OCI-LY1 (cell line): ENCODE measurements at regions not wholly inside any gene's neighbourhood (a gene's known extent, or its start where the extent isn't known, plus 50 kb on each side); places are given as distances from the start of the nearest gene placed in this dataset.

ENCODE experiments used
- H2AFZ ChIP-seq: fragments of 200-600 bp; sonication (generic), shearing (Covaris generic); 2 replicates; pipeline ENCODE4 v1.6.0; 2014; ENCODE audit warnings: antibody characterized with exemption, mild to moderate bottlenecking, low read length
- H3F3A ChIP-seq: fragments of 200-600 bp; sonication (generic), shearing (Covaris generic); 2 replicates; pipeline ENCODE4 v1.6.0; 2014; ENCODE audit warnings: mild to moderate bottlenecking, antibody characterized with exemption, low read length, moderate library complexity; ENCODE audit not compliant: insufficient read depth
- H3K27ac ChIP-seq: fragments of 200-600 bp; sonication (generic); 2 replicates; pipeline ENCODE4 v1.5.1; 2014; ENCODE audit warnings: low read length, mixed run types, mild to moderate bottlenecking, low read depth; ENCODE audit not compliant: poor library complexity, severe bottlenecking
- H3K27me3 ChIP-seq: fragments of 200-600 bp; sonication (generic); 2 replicates; pipeline ENCODE4 v1.6.0; 2014; ENCODE audit warnings: antibody characterized with exemption, mild to moderate bottlenecking, low read length, moderate library complexity; ENCODE audit not compliant: insufficient read depth
- H3K36me3 ChIP-seq: fragments of 200-600 bp; sonication (generic); 2 replicates; pipeline ENCODE4 v1.6.1; 2014; ENCODE audit warnings: mild to moderate bottlenecking, antibody characterized with exemption, low read length, moderate library complexity, mixed read lengths; ENCODE audit not compliant: insufficient read depth
- H3K4me1 ChIP-seq: fragments of 200-600 bp; sonication (generic); 2 replicates; pipeline ENCODE4 v1.5.1; 2014; ENCODE audit warnings: mild to moderate bottlenecking, low read length, moderate library complexity; ENCODE audit not compliant: insufficient read depth, severe bottlenecking
- H3K4me2 ChIP-seq: fragments of 200-600 bp; sonication (generic), shearing (Covaris generic); 2 replicates; pipeline ENCODE4 v1.6.1; 2014; ENCODE audit warnings: low read length
- H3K4me3 ChIP-seq: fragments of 200-600 bp; sonication (generic); 2 replicates; pipeline ENCODE4 v1.5.1; 2014; ENCODE audit warnings: low read length, low read depth, mild to moderate bottlenecking, mixed read lengths; ENCODE audit not compliant: poor library complexity, severe bottlenecking
- H3K79me2 ChIP-seq: fragments of 200-600 bp; shearing (Covaris generic); 2 replicates; pipeline ENCODE4 v1.6.1; 2016; ENCODE audit warnings: mixed run types, low read length, mixed read lengths; ENCODE audit not compliant: insufficient read depth
- H3K9ac ChIP-seq: fragments of 200-600 bp; sonication (generic), shearing (Covaris generic); 2 replicates; pipeline ENCODE4 v1.6.1; 2014; ENCODE audit warnings: mild to moderate bottlenecking, low read length, mixed read lengths
- H3K9me2 ChIP-seq: fragments of 200-600 bp; sonication (generic), shearing (Covaris generic); 2 replicates; pipeline ENCODE4 v1.6.1; 2014; ENCODE audit warnings: low read depth, mild to moderate bottlenecking, low read length, mixed read lengths
- H3K9me3 ChIP-seq: fragments of 200-600 bp; shearing (Covaris generic); 2 replicates; pipeline ENCODE4 v1.6.1; 2014; ENCODE audit warnings: low read length, mixed read lengths
- H4K20me1 ChIP-seq: fragments of 200-600 bp; sonication (generic), shearing (Covaris generic); 2 replicates; pipeline ENCODE4 v1.6.0; 2016; ENCODE audit warnings: mild to moderate bottlenecking, low read length; ENCODE audit not compliant: insufficient read depth
- EZH2 ChIP-seq: fragments of 200-600 bp; sonication (generic), shearing (Covaris generic); IDR thresholded peaks from 2 replicates; pipeline ENCODE4 v1.8.0; 2017; ENCODE audit warnings: borderline replicate concordance, mixed run types, mild to moderate bottlenecking, antibody characterized with exemption, low read length, moderate library complexity, mixed read lengths
- TF ChIP-seq, protein P1 (sequence below): fragments of 200-600 bp; sonication (generic), shearing (Covaris generic); IDR thresholded peaks from 2 replicates; pipeline ENCODE4 v1.5.1; 2017; ENCODE audit warnings: mild to moderate bottlenecking, antibody characterized with exemption, low read length, moderate library complexity, mixed read lengths

DNA sequence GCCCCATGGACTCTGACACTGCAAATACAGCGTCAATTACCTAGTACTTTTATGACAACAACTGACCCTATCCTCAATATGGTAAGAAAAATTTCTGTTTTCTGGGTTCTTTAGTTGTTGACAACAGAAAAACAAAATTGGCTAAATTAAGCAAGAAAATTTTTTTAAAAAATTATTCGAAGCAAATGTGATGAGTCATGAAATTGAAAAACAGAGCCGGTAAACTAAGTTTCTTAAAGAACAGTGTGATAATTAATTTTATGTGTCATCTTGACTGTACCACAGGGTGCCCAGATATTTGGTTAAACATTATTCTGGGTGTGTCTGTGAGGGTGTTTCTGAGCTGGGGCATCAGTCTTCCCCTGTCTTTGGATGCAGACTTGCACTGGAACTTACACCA is 107.6 kb upstream of the OPRM1 start:
- H3K4me1 ChIP-seq = no peaks in the 10 kb centered on the region
- no peak overlapping the region for H3K9ac ChIP-seq
- H3K4me3 ChIP-seq = no peak overlapping the region
- no peak overlapping the region for H3K27ac ChIP-seq
- no peaks in the 10 kb centered on the region for H3K36me3 ChIP-seq
- no peaks in the 10 kb centered on the region for H3F3A ChIP-seq
- H3K27me3 ChIP-seq = no peaks in the 10 kb centered on the region
- H3K9me2 ChIP-seq = no peaks in the 10 kb centered on the region
- no peaks in the 10 kb centered on the region for H3K79me2 ChIP-seq
- H4K20me1 ChIP-seq = no peaks in the 10 kb centered on the region
- no peak overlapping the region for H2AFZ ChIP-seq
- H3K4me2 ChIP-seq = no peak overlapping the region
- H3K9me3 ChIP-seq = no peaks in the 10 kb centered on the region
- no peak for TF ChIP-seq EZH2
- TF ChIP-seq, protein P1, sequence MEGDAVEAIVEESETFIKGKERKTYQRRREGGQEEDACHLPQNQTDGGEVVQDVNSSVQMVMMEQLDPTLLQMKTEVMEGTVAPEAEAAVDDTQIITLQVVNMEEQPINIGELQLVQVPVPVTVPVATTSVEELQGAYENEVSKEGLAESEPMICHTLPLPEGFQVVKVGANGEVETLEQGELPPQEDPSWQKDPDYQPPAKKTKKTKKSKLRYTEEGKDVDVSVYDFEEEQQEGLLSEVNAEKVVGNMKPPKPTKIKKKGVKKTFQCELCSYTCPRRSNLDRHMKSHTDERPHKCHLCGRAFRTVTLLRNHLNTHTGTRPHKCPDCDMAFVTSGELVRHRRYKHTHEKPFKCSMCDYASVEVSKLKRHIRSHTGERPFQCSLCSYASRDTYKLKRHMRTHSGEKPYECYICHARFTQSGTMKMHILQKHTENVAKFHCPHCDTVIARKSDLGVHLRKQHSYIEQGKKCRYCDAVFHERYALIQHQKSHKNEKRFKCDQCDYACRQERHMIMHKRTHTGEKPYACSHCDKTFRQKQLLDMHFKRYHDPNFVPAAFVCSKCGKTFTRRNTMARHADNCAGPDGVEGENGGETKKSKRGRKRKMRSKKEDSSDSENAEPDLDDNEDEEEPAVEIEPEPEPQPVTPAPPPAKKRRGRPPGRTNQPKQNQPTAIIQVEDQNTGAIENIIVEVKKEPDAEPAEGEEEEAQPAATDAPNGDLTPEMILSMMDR = no peak

GRCh38 chr6:153927867-153928266 is 111.2 kb upstream of the OPRM1 start:
- H3K9me3 ChIP-seq = no peaks in the 10 kb centered on the region
- no peaks in the 10 kb centered on the region for H3K79me2 ChIP-seq
- no peaks in the 10 kb centered on the region for H3F3A ChIP-seq
- no peak for TF ChIP-seq EZH2
- TF ChIP-seq, protein P1 = no peak
- no peak overlapping the region for H3K9ac ChIP-seq
- H3K4me3 ChIP-seq = no peak overlapping the region
- no peaks in the 10 kb centered on the region for H3K4me1 ChIP-seq
- no peaks in the 10 kb centered on the region for H3K27me3 ChIP-seq
- H4K20me1 ChIP-seq = no peaks in the 10 kb centered on the region
- H3K27ac ChIP-seq = no peak overlapping the region
- no peak overlapping the region for H3K4me2 ChIP-seq
- H2AFZ ChIP-seq = no peak overlapping the region
- no peaks in the 10 kb centered on the region for H3K36me3 ChIP-seq
- H3K9me2 ChIP-seq = no peaks in the 10 kb centered on the region

DNA sequence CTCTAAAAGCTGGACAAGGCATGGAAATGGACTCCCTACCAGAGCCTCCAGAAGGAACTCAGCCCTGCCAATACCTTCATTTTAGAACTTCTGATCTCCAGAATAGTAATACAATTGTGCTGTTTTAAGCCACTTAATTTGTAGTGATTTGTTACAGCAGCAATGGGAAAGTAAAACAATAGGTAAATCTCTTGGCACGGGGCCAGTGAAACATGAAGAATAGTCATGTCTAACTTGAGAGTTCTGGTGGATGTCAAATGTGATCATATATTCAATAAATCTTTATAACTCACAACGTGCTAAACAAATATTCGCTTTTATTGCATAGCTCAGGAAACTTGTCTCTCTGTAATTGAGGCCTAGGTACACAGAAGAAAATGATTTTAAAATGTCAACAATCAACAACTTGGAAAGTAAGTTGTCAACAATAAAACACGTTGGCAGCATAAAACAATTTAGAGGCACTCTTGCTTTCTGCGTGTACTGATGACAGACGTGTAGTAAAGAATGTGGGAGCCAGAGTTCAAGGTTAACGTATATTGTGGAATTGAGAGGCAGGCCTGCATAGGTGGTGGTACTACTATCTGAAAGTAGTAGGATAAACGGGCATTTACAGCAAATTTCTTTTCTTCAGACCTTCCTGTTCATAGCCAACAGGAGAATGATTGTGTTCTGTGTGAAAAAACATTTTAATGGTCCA is 140.5 kb upstream of the OPRM1 start:
- Histone ChIP-seq H3K9me2 (no peaks in the 10 kb centered on the region), H3K27me3 (no peaks in the 10 kb centered on the region), H3K4me2 (no peak overlapping the region), H3K36me3 (no peaks in the 10 kb centered on the region), H3K79me2 (no peaks in the 10 kb centered on the region), H3K4me1 (no peaks in the 10 kb centered on the region), H3F3A (no peaks in the 10 kb centered on the region), H2AFZ (no peak overlapping the region), H3K27ac (no peak overlapping the region), H3K9ac (no peak overlapping the region), H3K9me3 (no peaks in the 10 kb centered on the region), H3K4me3 (no peak overlapping the region), H4K20me1 (no peaks in the 10 kb centered on the region)
- no peak for TF ChIP-seq EZH2
- TF ChIP-seq, protein P1 = no peak
